ENCODE measurements at regions not wholly inside any gene's neighbourhood (a gene's known extent, or its start where the extent isn't known, plus 50 kb on each side); places are given as distances from the start of the nearest gene placed in this dataset.

- H2AFZ ChIP-seq (replicated peaks; ENCODE audit: low read length, poor library complexity): no peak overlapping the region
- H4K8ac ChIP-seq (ENCODE audit: low read depth in 2 of 2, low read length in 2 of 2): no peak overlapping the region
- no peak overlapping the region for H3K27ac ChIP-seq (ENCODE audit: insufficient read depth, low read length)
- no peaks in the 10 kb centered on the region for H3K9me1 ChIP-seq (ENCODE audit: insufficient read depth, low read length)
- no CpG with 5 or more reads among the region's 4 CpGs for WGBS, 2 experiments (ENCODE audit: extremely low coverage in 2 of 2, insufficient read length in 1 of 2)
- no peaks in the 10 kb centered on the region for H3K36me3 ChIP-seq (ENCODE audit: control insufficient read depth, insufficient read depth, low read length)
- H3K79me1 ChIP-seq (ENCODE audit: low read depth in 1 of 2, low read length in 2 of 2): no peaks in the 10 kb centered on the region
- TF ChIP-seq RAD21 (IDR thresholded peaks at IDR 0.05; ENCODE audit: low read length): no peak
- TF ChIP-seq MAFK (IDR thresholded peaks at IDR 0.05; ENCODE audit: low read depth, low read length): no peak
- no peak overlapping the region for H3K4ac ChIP-seq (ENCODE audit: low read depth, low read length)
- DNase-seq (no peak), ATAC-seq (ENCODE audit: low read depth) (no peak)
- H4K91ac ChIP-seq (ENCODE audit: insufficient read depth, low read depth, low read length): no peak overlapping the region
- H2BK5ac ChIP-seq (ENCODE audit: low read depth, low read length, poor library complexity, severe bottlenecking): no peak overlapping the region
- H3K4me3 ChIP-seq (ENCODE audit: insufficient read depth, low read depth, low read length): no peak overlapping the region
- H3K4me2 ChIP-seq (ENCODE audit: low read depth, low read length): no peak overlapping the region
- H2BK15ac ChIP-seq (ENCODE audit: low read depth, low read length): no peak overlapping the region
- no peaks in the 10 kb centered on the region for H3K27me3 ChIP-seq (ENCODE audit: control insufficient read depth, insufficient read depth, low read length)
- BruUV-seq (replicated peaks): no TSS peak
- H2BK20ac ChIP-seq (ENCODE audit: low read depth, low read length): no peak overlapping the region
- CTCF ChIA-PET: no interaction called here
- H4K20me1 ChIP-seq (ENCODE audit: insufficient read depth, low read length): no peaks in the 10 kb centered on the region
- no peak overlapping the region for H3K9ac ChIP-seq (ENCODE audit: low read depth, low read length)
- no peak overlapping the region for H2AK9ac ChIP-seq (replicated peaks; ENCODE audit: low read depth, low read length, poor library complexity)
- POLR2A ChIA-PET (ENCODE audit: unreplicated experiment): no interaction called here
- no peak overlapping the region for H3K56ac ChIP-seq (ENCODE audit: extremely low read depth, insufficient read depth, low read length)
- H3K9me3 ChIP-seq (ENCODE audit: control insufficient read depth, insufficient read depth, low read length): peaks cover 7% of the 10 kb centered on the region
- H3K23ac ChIP-seq (ENCODE audit: low read depth, low read length): no peak overlapping the region
- intact Hi-C loops (cut with micrococcal nuclease): no loop called here
- H4K5ac ChIP-seq (ENCODE audit: low read depth, low read length): no peak overlapping the region
- dilution Hi-C loops (cut with HindIII; ENCODE audit: low sequenced_read_pairs, unreplicated experiment): no loop called here
- H2BK120ac ChIP-seq (ENCODE audit: low read depth, low read length): no peak overlapping the region
- H2AK5ac ChIP-seq (ENCODE audit: low read depth, low read length): no peak overlapping the region
- in situ Hi-C loops (cut with MboI; ENCODE audit: low sequenced_read_pairs): no loop called here
- H3K18ac ChIP-seq (ENCODE audit: low read depth, low read length): no peak overlapping the region
- no peaks in the 10 kb centered on the region for H3K4me1 ChIP-seq (ENCODE audit: control insufficient read depth, insufficient read depth, low read length)
- H3K14ac ChIP-seq (replicated peaks; ENCODE audit: low read depth, low read length): no peak overlapping the region
These were observed 818.6 kb downstream of the KCNJ2 start for GRCh38 chr17:70987867-70988340.

All from IMR-90 (cell line).